ENCODE measurements at regions not wholly inside any gene's neighbourhood (a gene's known extent, or its start where the extent isn't known, plus 50 kb on each side); places are given as distances from the start of the nearest gene placed in this dataset.

DNA sequence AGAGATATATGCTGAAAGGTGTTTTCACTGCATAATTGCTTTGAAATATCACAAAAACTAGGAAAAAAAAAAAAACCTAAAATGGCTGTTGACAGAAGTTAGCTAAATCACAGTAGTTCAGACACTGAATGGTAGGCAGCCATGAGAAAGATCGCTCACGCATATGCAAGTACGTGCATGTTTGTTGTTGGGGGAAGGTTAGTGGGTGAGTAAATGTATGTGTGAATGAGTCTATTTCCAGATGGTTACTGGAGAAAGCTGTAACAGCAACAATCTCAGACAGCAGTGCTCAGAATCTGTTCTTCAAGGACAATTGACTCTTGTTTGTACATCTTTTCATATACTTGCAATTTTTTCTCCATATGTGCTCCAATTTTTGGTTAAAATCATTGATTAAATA is 51.9 kb upstream of the NLGN4Y start:
- no peak for TF ChIP-seq POLR2AphosphoS5 (IDR thresholded peaks at IDR 0.05)
- TF ChIP-seq, protein P1, sequence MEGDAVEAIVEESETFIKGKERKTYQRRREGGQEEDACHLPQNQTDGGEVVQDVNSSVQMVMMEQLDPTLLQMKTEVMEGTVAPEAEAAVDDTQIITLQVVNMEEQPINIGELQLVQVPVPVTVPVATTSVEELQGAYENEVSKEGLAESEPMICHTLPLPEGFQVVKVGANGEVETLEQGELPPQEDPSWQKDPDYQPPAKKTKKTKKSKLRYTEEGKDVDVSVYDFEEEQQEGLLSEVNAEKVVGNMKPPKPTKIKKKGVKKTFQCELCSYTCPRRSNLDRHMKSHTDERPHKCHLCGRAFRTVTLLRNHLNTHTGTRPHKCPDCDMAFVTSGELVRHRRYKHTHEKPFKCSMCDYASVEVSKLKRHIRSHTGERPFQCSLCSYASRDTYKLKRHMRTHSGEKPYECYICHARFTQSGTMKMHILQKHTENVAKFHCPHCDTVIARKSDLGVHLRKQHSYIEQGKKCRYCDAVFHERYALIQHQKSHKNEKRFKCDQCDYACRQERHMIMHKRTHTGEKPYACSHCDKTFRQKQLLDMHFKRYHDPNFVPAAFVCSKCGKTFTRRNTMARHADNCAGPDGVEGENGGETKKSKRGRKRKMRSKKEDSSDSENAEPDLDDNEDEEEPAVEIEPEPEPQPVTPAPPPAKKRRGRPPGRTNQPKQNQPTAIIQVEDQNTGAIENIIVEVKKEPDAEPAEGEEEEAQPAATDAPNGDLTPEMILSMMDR (IDR thresholded peaks at IDR 0.05), result no peak

Data from breast epithelium (tissue), 3 donors.